Loucy (cell line): ENCODE measurements at regions not wholly inside any gene's neighbourhood (a gene's known extent, or its start where the extent isn't known, plus 50 kb on each side); places are given as distances from the start of the nearest gene placed in this dataset.

ENCODE experiments used
- H2AFZ ChIP-seq: fragments of 200-600 bp; sonication (generic); 2 replicates; pipeline ENCODE4 v1.6.0; 2016; ENCODE audit warnings: antibody characterized with exemption, mild to moderate bottlenecking, low read length, moderate library complexity
- H3F3A ChIP-seq: fragments of 200-600 bp; 2 replicates; pipeline ENCODE4 v1.6.0; 2016; ENCODE audit warnings: antibody characterized with exemption, low read depth, mild to moderate bottlenecking
- H3K27me3 ChIP-seq: fragments of 200-600 bp; sonication (generic); 2 replicates; pipeline ENCODE4 v1.6.1; 2014; ENCODE audit warnings: low read length, mild to moderate bottlenecking; ENCODE audit not compliant: insufficient read depth, poor library complexity, severe bottlenecking
- H3K36me3 ChIP-seq: fragments of 200-600 bp; sonication (generic); 2 replicates; pipeline ENCODE4 v1.6.1; 2016; ENCODE audit warnings: low read length; ENCODE audit not compliant: insufficient read depth
- H3K4me1 ChIP-seq: fragments of 200-600 bp; sonication (generic); 2 replicates; pipeline ENCODE4 v1.5.1; 2014; ENCODE audit warnings: low read length, mild to moderate bottlenecking; ENCODE audit not compliant: insufficient read depth, poor library complexity, severe bottlenecking
- H3K4me2 ChIP-seq: fragments of 200-600 bp; sonication (generic); 2 replicates; pipeline ENCODE4 v1.6.0; 2014; ENCODE audit warnings: antibody characterized with exemption, low read length, low read depth, mild to moderate bottlenecking; ENCODE audit not compliant: poor library complexity, severe bottlenecking
- H3K4me3 ChIP-seq: fragments of 200-600 bp; sonication (generic); 2 replicates; pipeline ENCODE4 v1.5.1; 2014; ENCODE audit warnings: low read length, mild to moderate bottlenecking, mixed read lengths; ENCODE audit not compliant: poor library complexity, severe bottlenecking
- H3K79me2 ChIP-seq: fragments of 200-600 bp; sonication (generic); 2 replicates; pipeline ENCODE4 v1.6.1; 2014; ENCODE audit warnings: low read length; ENCODE audit not compliant: insufficient read depth
- H3K9ac ChIP-seq: fragments of 200-600 bp; sonication (generic); 2 replicates; pipeline ENCODE4 v1.6.0; 2014; ENCODE audit warnings: mild to moderate bottlenecking, low read depth, low read length, moderate library complexity; ENCODE audit not compliant: poor library complexity, severe bottlenecking
- H3K9me2 ChIP-seq: fragments of 200-600 bp; sonication (generic); replicated peaks from 2 replicates; pipeline ENCODE4 v1.6.1; 2016; ENCODE audit warnings: low read depth, low read length, mixed read lengths
- H3K9me3 ChIP-seq: fragments of 200-600 bp; sonication (generic); 2 replicates; pipeline ENCODE4 v1.6.1; 2014; ENCODE audit warnings: mild to moderate bottlenecking, antibody characterized with exemption, low read length, low read depth; ENCODE audit not compliant: insufficient read depth
- H4K20me1 ChIP-seq: fragments of 200-600 bp; sonication (generic); 2 replicates; pipeline ENCODE4 v1.6.0; 2014; ENCODE audit warnings: antibody characterized with exemption, low read length, mild to moderate bottlenecking; ENCODE audit not compliant: insufficient read depth, poor library complexity, severe bottlenecking
- CTCF ChIP-seq: fragments of 200-600 bp; sonication (generic); conservative IDR thresholded peaks from 2 replicates; pipeline ENCODE4 v1.5.1; 2014; ENCODE audit warnings: mild to moderate bottlenecking, antibody characterized with exemption, low read length
- EZH2phosphoT487 ChIP-seq: fragments of 200-600 bp; IDR thresholded peaks from 2 replicates; pipeline ENCODE4 v1.6.1; 2018; ENCODE audit warnings: antibody characterized with exemption, mild to moderate bottlenecking, moderate library complexity, borderline replicate concordance

GRCh38 chr10:4754143-4754542 lies 71.9 kb upstream of the AKR1E2 start:
- Histone ChIP-seq H2AFZ (no peak overlapping the region), H3K36me3 (no peaks in the 10 kb centered on the region), H3K4me1 (no peaks in the 10 kb centered on the region), H3K4me2 (no peak overlapping the region), H3K4me3 (no peak overlapping the region), H3K27me3 (no peaks in the 10 kb centered on the region), H3K9me3 (no peaks in the 10 kb centered on the region), H4K20me1 (no peaks in the 10 kb centered on the region), H3K79me2 (no peaks in the 10 kb centered on the region), H3F3A (no peaks in the 10 kb centered on the region), H3K9ac (no peak overlapping the region), H3K9me2 (no peaks in the 10 kb centered on the region)
- no peak for TF ChIP-seq CTCF
- TF ChIP-seq EZH2phosphoT487, result no peak

- Histone ChIP-seq H3K9me3 (no peaks in the 10 kb centered on the region), H3K4me3 (no peak overlapping the region), H3K4me2 (no peak overlapping the region), H3K27me3 (no peaks in the 10 kb centered on the region), H3F3A (no peaks in the 10 kb centered on the region), H2AFZ (no peak overlapping the region), H3K4me1 (no peaks in the 10 kb centered on the region), H3K79me2 (no peaks in the 10 kb centered on the region), H3K36me3 (no peaks in the 10 kb centered on the region), H4K20me1 (no peaks in the 10 kb centered on the region), H3K9ac (no peak overlapping the region), H3K9me2 (no peaks in the 10 kb centered on the region)
- TF ChIP-seq CTCF (no peak), EZH2phosphoT487 (no peak)
Measured at GRCh38 chr10:4751211-4751610, 74.8 kb upstream of the AKR1E2 start.

GRCh38 chr10:4749271-4749574 lies 76.8 kb upstream of the AKR1E2 start:
- Histone ChIP-seq H3K9me3 (no peaks in the 10 kb centered on the region), H3F3A (no peaks in the 10 kb centered on the region), H3K4me2 (no peak overlapping the region), H3K9me2 (no peaks in the 10 kb centered on the region), H3K4me1 (no peaks in the 10 kb centered on the region), H3K4me3 (no peak overlapping the region), H4K20me1 (no peaks in the 10 kb centered on the region), H3K9ac (no peak overlapping the region), H3K27me3 (no peaks in the 10 kb centered on the region), H3K36me3 (no peaks in the 10 kb centered on the region), H3K79me2 (no peaks in the 10 kb centered on the region), H2AFZ (no peak overlapping the region)
- no peak for TF ChIP-seq EZH2phosphoT487

- Histone ChIP-seq H3K27me3 (no peaks in the 10 kb centered on the region), H3K4me1 (no peaks in the 10 kb centered on the region), H3K79me2 (no peaks in the 10 kb centered on the region), H3K4me3 (no peak overlapping the region), H4K20me1 (no peaks in the 10 kb centered on the region), H2AFZ (no peak overlapping the region), H3K36me3 (no peaks in the 10 kb centered on the region), H3K9me3 (no peaks in the 10 kb centered on the region), H3F3A (no peaks in the 10 kb centered on the region), H3K4me2 (no peak overlapping the region), H3K9ac (no peak overlapping the region), H3K9me2 (no peaks in the 10 kb centered on the region)
- TF ChIP-seq EZH2phosphoT487 (no peak), CTCF (no peak)
Measured at GRCh38 chr10:4748491-4749270, 77.3 kb upstream of the AKR1E2 start.
